CD4-positive, alpha-beta T cell treated with Interleukin-4 for 4 hours (primary cell): ENCODE measurements at regions not wholly inside any gene's neighbourhood (a gene's known extent, or its start where the extent isn't known, plus 50 kb on each side); places are given as distances from the start of the nearest gene placed in this dataset.

Experiments
- DNase-seq: peaks from one replicate; pipeline ENCODE4 v3.0.0-alpha.2; 2020

DNA sequence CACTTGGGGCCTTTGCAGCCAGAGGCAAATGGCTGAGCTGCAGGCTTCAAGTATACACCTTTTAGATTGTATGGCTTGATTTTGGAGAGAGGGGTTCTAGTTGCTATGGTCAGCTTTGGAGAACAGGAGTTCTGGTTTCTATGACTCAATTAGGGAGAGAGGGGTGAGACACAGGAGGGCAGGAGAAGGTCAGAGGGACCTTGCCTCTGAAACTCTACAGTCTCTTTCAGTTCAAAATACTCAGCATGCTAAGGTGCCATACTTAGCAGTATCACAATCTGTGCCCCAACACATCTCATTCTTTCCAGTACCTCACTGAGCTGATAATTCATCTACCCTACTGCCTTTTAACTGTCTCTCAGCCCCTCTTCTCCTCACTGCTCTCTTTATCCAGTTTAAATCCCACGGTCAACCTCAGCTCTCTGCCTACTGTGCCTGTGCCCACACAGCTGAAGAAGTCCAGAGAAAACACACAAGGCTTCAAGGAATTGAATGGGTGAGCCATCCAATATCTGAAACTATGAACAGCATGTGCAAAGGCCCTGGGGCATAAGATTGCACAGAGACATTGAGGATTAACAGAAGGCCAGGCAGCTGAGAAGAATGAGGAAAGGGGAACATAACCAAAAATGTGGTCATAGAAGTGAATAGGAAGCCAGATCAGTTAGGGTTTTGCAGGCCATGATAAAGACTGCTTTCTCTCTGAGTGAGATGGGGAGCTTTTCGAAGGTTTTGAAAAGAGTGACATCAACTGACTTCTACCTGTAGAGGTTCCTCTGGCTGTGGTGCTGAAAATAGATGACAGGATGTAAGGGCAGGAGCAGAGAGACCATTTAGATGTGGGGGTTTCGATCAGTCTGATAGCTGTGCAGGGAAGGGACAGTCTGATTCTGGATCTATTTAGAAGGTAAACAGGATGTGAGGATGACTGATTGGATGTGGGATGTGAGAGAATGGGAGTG lies 54.5 kb upstream of the C3orf80 start:
- DNase-seq = no peak

DNA sequence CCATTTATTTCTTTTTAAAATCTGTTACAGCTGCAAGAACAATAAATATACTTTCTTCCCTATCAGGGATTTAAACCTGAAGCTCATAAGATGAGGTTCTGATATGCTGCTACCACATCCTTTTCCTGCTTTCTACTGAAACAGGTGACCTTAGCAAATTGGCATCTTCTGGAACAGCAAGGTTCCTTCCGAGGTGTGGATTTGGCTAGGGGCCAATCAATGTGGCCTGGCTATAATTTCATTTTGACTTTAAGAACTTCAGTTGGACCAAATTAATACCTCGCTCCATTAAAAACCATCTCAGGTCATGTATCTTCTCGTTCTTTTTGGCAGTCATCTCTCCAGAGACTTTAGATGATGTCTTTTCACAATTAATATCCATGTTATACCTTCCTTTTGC lies 53.4 kb upstream of the C3orf80 start:
- no peak for DNase-seq

DNA sequence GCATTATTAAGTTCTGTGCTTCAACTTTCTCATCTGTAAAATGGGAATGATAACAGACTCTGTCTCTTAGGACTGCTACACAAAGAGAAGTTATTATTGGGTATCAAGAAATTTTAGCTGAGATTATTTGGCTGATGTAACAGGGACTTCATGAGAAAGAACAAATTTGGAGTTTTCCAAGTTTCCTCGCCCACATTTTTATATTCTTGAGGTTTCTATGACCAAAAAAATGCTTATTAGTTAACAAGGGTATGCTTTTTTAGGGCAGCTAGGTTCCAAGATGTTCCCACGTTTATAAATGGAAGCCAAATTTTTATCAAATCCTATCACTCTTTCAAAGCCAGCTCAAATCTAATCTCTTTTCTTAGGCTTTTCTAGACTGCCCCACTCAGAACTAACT lies 50.6 kb upstream of the C3orf80 start:
- DNase-seq = no peak
